ENCODE measurements at regions not wholly inside any gene's neighbourhood (a gene's known extent, or its start where the extent isn't known, plus 50 kb on each side); places are given as distances from the start of the nearest gene placed in this dataset.

DNA sequence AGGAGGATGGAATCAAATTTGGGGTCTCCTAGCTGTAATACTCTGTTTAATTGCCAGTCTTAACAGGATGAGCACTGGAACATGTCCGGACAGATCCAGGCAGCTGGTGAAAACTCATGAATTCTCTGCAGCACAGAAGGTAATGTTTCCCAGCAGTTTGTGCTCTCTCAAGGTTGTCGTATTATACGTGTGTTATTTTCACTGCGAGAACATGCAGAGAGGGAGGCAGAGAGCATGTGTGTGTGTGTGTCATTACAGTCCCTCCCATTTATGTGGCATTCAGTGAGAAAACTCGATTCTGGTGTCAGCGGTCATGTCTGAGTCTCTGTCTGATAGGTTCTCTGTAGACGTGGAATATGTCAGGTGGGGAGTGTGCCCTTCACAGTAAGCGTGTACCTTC, 150.2 kb upstream of the POU3F3 start:
- no peak for DNase-seq (ENCODE audit: low read depth)

DNA sequence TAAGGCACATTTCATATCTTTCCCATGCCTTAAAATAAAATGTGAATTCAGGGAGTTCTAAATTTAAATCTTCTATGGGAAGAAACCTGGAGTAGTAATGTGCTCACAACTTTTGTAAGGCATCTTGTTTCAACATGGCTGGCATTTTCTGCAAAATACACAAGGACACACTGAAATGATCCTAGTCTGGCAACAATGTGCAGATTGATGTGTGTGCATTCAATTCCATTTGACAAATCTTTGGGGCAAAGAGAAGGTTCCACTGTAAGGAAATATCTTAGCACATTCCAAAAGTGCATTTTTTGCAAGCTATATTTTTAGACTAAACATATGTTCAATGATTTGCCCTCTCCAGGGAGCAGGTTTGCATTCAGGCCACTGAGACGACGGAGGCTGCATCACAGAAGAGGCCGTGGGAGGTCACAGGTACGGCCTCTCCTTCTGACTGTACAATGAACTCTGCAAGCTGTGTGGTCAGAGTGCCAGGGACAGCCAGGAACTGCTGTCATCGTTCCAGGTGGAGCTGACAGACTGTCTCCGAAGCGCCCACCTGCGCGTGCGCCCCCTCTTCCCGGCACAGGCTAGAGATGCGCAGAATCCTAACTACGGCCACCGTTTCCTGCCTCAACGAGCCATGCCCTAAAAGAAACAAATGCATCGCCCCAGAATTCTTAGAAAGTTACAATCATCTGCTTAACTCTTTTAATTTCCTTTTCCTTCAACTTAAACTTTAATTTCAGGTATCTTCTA, 149.2 kb upstream of the POU3F3 start:
- DNase-seq (ENCODE audit: low read depth), result no peak

DNA sequence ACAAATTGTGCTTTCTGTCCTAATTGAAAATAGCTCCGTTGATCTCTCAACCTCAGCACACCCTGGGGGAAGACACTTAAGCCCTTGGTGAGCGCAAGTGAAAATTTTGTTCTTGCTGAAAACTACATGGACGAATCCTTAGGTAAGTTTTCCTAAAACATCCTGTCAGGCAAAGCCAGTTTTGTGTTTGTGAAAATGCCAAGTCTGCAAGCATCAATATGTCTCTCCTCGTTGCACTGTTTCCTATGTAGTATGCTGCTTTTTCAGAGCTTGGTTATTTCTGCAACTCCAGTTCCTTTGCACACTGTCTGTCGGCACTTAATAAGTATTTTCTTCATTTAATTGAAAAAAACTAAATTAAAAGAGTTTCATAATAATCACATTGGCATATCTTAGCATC, 146.9 kb upstream of the POU3F3 start:
- no peak for DNase-seq (ENCODE audit: low read depth)

DNA sequence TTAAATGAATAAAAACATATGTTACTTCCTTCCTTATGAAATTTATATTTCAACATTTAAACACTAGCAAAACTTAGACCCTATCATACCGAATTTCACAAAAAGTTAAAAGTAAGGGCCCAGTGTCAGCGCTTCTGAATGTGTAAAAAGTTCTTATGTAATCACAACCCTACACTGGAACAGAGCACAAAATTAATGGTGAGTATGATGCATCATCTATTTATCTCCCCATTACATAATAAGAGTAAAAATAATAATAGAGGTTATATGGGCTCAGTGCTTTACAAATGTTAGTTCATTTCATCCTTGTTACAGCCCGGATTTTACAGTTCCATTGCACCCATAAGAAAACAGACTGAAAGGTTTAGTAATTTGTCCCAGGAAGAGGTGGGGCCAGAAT, 144.9 kb upstream of the POU3F3 start:
- no peak for DNase-seq (ENCODE audit: low read depth)

DNA sequence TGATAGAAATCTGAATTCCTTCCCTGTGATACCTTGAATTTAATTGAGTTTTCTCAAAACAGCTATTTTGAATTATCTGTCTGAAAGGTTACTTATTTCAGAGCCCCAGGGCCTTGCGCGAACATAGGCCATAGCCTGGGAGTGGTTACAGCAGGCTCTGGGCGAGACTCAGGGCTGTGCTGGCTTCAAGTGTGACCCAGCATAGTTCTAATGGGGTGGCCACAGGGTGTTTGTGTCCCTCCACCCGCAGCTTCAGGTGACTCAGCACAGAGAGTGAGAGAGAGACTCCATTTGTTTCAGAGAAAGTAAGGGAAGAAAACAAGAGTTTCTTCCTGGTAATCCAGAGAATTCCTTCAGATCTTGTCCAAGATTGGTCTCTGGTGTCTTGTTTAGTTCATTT, 137.9 kb upstream of the POU3F3 start:
- DNase-seq (ENCODE audit: low read depth), result no peak

DNA sequence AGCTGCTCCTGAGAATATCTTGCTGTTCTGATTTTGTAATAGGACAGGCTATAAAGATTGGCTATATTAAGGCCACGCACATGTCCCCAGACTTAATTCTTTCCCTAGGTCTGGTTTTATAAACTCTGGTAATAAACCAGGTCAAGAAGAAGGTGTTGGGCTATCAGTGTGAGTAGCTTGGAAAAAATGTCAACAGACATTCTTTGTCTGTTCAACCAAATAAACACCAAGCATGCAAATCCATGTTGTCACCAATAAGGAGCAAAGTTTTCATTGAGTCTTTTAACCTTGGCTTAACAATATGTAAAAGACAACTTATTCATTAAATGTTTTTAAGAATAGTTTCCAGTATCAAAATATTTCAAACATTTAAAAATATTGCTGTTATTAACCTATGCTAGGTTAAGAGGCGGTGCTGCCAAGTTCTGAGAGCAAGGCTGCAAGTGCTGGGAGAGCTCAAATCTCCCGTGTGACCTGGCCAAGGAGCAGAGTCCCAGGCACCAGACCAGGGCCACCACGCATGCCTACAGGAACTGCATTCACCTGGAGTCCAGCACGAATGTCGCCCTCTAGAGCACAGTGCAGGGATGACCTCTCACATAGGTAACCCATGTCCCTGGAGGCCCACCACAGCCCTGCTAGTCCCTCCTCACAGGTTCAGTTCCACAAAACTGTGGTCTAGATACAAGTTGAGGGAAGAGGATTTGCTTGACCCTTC, 120.5 kb upstream of the POU3F3 start:
- DNase-seq (ENCODE audit: low read depth), result peak; percentile 3

DNA sequence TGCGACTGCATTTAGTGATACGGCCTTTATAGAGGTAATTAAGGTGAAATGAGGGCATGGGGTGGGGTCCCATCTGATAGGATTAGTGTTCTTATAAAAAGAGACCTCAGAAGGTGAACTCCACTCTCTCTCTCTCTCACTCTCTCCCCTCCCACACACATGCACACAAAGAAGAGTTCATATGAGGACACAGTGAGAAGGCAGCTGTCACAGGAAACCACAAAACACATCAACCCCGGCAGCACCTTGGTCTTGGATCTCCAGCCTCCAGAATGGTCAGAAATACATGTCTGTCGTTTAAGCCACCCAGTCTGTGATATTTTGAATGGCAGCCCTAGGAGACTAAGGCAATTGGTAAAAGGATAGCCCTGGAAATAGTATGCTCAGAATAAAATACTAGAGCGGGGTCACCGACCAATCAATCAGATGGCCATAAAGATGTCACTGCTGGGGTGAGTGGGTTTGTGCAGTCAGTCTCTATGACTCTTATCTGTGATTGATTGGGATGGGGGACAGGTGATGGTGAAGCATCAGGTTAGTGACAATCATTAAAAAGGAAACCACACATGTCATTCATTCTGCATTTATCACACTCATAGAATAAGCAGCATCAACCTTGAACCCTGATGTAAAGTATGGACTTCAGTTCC, 118.9 kb upstream of the POU3F3 start:
- no peak for DNase-seq (ENCODE audit: low read depth)

DNA sequence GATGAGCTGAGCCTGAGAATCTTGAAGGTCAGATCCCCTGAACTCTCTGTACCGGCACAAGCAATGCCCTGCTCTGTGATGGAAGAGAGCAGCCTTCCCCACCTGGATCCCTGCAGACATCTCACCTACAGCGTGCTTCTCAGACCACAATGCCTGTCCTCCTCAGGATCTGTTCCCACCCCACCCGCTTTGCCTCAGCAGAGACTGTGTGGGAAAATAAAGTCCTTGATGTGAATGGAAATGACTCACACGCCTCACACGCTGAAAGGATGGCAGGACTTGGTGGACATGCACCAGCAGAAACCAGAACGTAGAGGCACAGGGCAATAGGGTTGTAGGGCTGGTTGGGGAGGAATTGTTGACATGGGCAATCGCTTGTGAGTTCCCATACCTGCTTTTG, 117.9 kb upstream of the POU3F3 start:
- no peak for DNase-seq (ENCODE audit: low read depth)

DNA sequence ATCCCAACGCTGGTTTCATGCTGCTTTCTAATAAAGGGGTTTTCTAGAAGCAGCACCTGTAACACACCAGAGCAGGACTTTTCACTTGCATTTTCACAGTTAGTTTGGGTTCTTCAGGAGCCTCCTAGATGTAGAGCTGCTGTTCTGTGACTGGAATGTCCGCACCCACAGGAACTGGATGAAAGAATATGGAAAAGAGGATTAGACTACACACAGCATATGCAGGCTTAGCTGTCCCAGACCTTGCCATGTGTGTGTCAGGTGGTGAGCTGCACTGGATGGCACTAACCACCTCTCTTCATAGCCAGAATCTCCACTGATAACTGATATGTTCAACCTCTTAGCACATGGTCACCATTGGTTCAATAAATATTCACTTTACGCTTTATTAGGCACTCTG, 112.1 kb upstream of the POU3F3 start:
- no peak for DNase-seq (ENCODE audit: low read depth)

DNA sequence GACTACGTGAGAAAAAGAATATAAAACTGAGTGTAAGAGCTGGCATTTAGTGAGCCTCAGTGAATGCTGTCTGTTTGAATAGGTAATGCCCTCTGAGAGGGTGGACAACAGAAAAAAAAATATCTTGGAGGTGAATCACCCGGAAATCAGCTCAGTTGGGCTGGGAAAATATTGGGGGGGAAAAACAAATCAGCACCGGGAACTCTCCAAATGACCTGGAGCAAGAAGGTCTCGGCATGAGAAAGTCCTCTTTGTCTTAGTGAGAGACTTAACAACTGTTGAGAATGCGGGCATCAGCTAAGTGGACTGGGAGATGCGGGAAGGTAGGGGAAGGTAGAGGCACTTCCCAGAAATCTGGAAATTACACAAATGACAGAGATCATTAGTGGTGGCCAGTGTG, 109.4 kb upstream of the POU3F3 start:
- DNase-seq (ENCODE audit: low read depth), result no peak

DNA sequence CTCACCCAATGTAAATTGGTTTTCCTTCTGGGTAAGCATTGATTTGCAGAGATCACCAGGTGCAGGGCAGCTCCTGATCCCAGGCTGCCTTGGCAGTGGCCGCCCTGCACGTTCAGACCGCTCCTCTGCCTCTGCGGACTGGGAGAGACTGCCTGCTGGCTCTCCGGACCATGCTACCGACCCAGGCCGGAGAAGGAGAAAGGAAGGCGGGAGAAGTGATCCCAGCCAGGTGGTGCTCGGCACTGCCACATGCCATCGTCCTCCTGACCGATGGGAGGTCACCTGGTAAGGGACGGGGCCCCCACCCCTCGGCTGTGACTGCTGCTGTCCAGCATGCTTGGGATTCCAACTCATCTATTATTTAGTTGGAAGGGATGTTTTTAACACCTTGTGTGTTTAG, 108.1 kb upstream of the POU3F3 start:
- no peak for DNase-seq (ENCODE audit: low read depth)

DNA sequence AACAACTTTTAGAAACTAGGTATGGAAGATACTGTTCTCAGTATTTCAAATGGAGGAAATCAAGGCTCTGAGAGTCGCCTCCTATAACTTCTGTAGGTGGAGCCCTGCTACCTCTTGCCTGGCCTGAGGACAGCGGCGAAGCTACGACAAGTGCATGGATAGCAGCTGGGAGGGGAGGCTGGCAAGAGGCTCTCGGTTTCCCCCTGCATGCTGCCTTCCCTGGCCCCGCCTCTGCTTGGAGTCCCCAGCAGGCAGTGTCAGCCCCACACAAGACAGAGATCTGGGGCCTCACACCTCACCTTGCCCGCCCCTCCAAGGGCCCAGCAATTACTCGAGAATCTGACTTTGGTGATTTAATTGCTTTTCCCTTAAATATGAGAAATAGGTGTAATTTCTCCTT, 107.6 kb upstream of the POU3F3 start:
- no peak for DNase-seq (ENCODE audit: low read depth)

DNA sequence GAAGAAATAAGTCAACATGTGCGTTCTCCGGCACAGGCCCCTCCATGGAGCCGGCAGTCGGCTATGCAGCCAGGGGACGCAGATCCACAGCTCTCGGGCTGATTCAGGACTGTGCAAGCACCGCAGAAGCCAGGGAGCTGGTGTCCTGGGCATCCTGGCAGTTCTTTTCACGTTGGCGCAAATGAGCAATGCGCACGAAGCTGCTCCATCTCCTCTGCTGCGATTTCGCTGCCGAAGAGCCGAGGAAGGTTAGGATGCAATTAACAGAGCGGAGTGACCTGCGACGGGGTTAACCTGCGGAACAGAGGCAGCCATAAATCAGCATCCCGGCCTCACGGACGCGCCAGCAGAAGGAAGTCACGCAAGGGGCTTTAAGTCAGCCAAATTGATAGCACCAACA, 107.1 kb upstream of the POU3F3 start:
- DNase-seq (ENCODE audit: low read depth), result no peak

DNA sequence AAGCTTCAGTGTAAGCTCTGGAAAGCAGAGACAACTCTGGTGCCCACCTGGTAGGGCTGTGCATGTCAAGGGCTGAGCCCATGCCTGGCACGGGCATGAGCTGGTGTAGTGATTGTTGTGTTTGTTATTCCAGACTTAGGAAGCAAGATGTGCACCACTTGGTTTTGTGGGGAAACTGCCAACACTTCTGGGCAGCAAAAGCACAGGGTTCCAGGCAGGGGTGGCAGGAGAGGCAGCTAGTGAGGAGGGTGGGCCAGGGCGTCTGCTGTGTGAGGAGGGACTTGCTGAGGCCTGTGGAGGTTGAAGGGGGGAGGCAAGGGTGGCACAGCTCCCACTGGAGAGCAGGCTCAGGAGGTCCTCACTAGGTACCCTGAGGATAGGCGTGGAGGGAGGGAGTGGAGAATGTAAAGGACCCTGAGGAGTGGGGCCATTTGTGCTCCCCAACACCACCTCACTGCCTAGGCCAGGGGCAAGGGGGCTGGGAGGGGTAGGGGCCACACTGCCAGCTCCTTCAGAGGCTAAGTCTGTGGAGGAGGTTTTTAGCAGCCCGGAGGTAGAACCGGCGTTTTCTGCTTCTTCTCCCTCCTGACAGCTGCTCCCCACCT, 104.0 kb upstream of the POU3F3 start:
- no peak for DNase-seq (ENCODE audit: low read depth)

DNA sequence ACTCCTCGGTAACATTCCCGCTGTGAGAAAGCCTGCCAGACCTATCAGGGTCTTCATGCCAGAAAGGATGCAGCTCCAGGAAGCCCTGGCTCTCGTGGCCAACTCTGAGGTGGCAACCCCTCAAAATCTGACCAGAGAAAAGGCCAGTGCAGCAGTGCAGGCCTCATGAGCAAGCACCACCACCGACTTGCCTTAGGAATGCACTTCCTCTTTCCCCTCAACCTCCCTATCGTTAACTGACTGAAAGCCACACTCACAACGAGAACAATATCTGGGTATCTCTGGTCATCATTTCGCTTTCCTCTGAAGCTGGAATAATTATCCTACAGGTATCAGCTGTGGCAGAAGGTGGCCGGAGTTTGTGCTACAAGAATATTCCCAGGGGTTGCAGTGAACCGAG, 101.4 kb upstream of the POU3F3 start:
- DNase-seq (ENCODE audit: low read depth), result no peak

DNA sequence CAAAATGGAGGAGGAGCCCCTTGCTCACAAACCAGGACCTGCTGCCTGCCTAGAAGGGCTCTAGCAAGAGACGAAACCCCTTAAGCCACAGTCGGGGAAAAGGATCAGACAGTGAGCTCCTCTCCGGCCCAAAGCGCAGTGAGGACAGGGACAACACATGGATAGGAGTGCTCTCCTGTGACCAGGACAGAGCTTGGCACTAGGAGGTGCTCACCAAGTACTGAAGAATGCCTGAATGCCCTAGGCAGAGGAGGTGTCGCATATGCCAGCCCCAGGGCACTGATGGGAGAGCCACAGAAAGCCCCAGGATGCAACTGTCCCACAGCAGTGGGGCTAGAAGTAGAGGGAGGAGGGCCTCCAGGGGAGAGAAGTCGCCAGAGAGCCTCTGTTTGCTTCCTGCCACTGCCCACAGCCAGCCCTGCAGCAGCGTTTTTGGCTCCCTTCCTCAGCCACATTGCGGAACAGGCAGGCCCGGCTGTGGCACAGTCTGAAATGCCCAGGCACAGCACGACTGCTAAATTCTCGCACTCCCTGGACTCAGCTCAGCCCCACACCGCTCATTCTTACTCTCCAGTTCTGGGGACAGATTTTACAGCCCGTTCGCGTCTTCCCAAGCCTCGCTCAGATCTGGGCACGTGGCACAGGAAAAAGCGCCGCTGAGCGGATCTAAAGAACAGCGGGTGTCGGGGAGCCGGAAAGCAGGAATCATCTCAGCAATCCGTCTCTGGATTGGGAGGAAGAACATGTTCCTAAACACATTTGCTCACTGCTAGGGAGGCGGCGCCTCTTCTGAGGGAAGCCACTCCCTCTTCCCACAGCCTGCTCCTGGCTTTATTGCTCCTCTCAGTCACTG, 98.7 kb upstream of the POU3F3 start:
- DNase-seq (ENCODE audit: low read depth), result no peak

DNA sequence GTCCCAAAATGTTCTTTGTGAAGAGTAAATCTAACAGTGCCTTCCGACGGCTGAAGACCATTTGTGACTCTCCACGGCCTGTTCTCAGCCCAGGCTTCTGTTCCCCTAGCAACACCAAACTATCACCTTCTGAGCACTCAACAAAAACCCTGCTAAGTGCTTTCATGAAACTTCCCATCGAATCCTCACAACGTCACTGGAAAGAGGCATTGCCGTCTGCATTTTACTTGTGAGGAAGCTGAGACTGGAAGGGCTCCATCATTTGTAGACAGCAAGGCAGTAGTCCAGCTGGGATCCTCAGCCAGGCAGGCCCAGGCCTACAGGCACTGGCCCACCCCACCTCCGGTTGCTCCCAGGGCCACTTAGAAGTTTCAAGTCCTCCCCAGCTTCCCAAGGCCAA, 97.8 kb upstream of the POU3F3 start:
- no peak for DNase-seq (ENCODE audit: low read depth)

DNA sequence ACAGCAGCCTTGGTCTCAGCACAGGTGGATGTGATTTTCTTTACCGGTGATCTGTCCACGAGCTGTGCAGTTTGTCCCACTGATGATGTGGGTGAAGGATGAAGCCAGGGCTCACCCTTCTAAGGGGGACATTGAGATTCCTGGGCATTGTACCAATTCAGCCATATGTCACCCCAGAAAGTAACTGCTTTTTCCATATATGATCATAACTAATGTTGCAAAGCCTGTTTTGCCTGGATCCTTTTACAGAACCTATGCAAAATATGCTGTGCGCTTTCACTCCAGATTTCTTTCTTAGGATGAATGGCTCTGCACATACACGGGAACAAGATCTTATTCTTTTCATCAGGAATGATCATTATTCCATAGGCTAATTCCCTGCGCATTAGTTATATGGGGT, 96.9 kb upstream of the POU3F3 start:
- no peak for DNase-seq (ENCODE audit: low read depth)

DNA sequence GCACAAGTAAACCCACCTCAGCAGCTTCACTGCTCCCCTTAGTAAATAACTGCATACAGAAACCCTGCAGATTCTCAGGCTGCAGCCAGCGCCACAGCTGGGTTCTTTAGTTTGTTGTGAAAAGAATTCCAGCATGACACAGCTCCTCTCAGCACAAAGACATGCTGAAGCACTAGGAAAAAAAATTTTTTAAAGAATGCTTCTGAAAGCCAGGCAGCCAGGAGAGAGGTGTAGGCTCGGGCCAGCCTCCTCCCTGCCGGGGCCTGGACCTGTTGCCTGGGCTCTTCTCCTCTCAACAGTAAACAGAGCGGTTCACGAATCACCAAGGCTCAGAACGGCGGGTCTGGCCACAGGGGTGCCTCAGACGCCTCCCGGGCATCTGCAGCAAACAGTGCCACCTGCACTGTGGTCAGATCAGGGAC, 95.7 kb upstream of the POU3F3 start:
- DNase-seq (ENCODE audit: low read depth), result no peak

DNA sequence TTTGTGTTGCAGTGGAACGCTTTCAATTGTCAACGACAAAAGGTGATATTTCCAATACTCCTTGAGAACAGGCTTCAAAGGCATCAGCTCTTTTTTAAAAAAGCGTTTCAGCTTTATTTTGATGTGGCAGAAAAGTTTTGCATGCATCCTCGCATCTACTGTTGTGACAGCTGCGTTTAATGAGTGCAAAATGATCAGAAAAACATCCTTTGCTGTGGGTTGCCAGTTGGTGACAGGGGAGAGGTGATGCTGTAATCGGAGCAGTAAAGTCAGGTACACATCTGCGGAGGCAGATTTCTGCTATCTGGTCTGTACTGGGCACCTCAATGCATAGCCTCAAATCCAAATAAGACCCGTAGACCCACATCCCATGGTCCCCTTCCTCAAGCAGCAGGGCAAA, 91.9 kb upstream of the POU3F3 start:
- DNase-seq (ENCODE audit: low read depth), result no peak

DNA sequence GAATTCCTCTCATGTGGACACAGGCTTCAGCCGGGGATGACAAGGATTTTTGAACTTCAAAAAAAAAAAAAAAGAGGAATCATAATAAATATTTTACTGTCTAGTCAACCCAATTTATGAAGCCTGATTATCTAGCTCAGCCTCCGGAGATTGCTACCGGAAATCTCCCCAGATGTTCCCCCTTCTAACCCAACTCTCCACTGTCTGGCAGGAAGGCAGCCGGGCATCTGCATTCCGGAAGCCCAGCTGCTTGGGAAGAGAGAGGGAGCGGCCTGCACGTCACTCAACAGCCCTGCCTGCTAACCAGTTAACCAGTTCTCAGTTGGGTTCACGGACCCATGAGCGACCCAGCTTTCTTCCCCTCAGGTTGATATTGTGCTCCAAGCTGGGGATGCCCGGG, 87.2 kb upstream of the POU3F3 start:
- no peak for DNase-seq (ENCODE audit: low read depth)

DNA sequence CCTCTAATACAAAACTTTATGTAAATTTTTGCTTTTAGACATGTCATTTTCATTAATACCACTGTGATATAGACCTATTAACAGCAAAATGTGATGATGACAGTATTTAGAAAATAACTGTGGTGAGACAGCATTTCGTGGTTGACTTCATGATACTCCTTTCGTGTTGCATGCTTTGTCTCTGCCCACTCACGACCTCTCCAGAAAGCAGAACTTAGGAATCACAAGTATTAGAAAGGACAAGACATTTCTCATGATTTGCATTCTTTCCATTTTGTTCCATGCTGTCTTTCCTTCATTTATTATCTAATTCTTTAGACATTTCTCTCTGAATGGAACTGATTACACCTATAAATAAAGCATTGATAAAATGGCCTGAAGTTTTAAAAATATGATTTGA, 85.2 kb upstream of the POU3F3 start:
- DNase-seq (ENCODE audit: low read depth), result no peak

Data from ELR (cell line).